GM21528 (cell line): ENCODE measurements at regions not wholly inside any gene's neighbourhood (a gene's known extent, or its start where the extent isn't known, plus 50 kb on each side); places are given as distances from the start of the nearest gene placed in this dataset.
"Not testable (repeated sequence)": the region's sequence is repeated elsewhere in the genome, so short reads cannot be mapped to it uniquely, and the experiment has no call there.

Source experiments
- ATAC-seq: cut with Tn5 transposase; IDR thresholded peaks from one replicate; pipeline ENCODE4 v1.9.1; 2021; ENCODE audit warnings: mild to moderate bottlenecking, moderate library complexity; ENCODE audit not compliant: unreplicated experiment, low FRiP score

GRCh38 chr2:3899536-3900155, 196.3 kb downstream of the DCDC2C start:
- ATAC-seq: no peak

GRCh38 chr2:3902131-3902530, 198.8 kb downstream of the DCDC2C start:
- ATAC-seq: no peak

- no peak for ATAC-seq
Measured at GRCh38 chr2:3904061-3904460, 200.7 kb downstream of the DCDC2C start.

- ATAC-seq: not testable (repeated sequence)
Measured at GRCh38 chr2:3908498-3908897, 205.1 kb downstream of the DCDC2C start.

- ATAC-seq: no peak
Measured at GRCh38 chr2:3911882-3912455, 208.6 kb downstream of the DCDC2C start.

- ATAC-seq: no peak
Measured at GRCh38 chr2:3913166-3913565, 209.8 kb downstream of the DCDC2C start.

- ATAC-seq: no peak
Measured at GRCh38 chr2:3914241-3914640, 210.9 kb downstream of the DCDC2C start.

GRCh38 chr2:3927031-3927430, 223.7 kb downstream of the DCDC2C start:
- ATAC-seq: no peak

GRCh38 chr2:3929374-3929773, 226.0 kb downstream of the DCDC2C start:
- no peak for ATAC-seq

- ATAC-seq: no peak
Measured at GRCh38 chr2:3930246-3930645, 226.9 kb downstream of the DCDC2C start.

GRCh38 chr2:3940661-3941060, 237.3 kb downstream of the DCDC2C start:
- ATAC-seq: no peak

GRCh38 chr2:3942841-3943240, 239.5 kb downstream of the DCDC2C start:
- no peak for ATAC-seq

GRCh38 chr2:3944071-3944470, 240.7 kb downstream of the DCDC2C start:
- no peak for ATAC-seq

GRCh38 chr2:3944841-3945240, 241.5 kb downstream of the DCDC2C start:
- no peak for ATAC-seq

GRCh38 chr2:3948191-3948590, 244.8 kb downstream of the DCDC2C start:
- no peak for ATAC-seq

- no peak for ATAC-seq
Measured at GRCh38 chr2:3951131-3951954, 248.0 kb downstream of the DCDC2C start.

GRCh38 chr2:3952866-3953516, 249.6 kb downstream of the DCDC2C start:
- ATAC-seq: no peak

- ATAC-seq: no peak
Measured at GRCh38 chr2:3954261-3954660, 250.9 kb downstream of the DCDC2C start.

- no peak for ATAC-seq
Measured at GRCh38 chr2:3956406-3956805, 253.0 kb downstream of the DCDC2C start.

- no peak for ATAC-seq
Measured at GRCh38 chr2:3956892-3957291, 253.5 kb downstream of the DCDC2C start.

GRCh38 chr2:3958465-3958864, 255.1 kb downstream of the DCDC2C start:
- ATAC-seq: no peak
